SH-SY5Y (cell line): ENCODE measurements at regions not wholly inside any gene's neighbourhood (a gene's known extent, or its start where the extent isn't known, plus 50 kb on each side); places are given as distances from the start of the nearest gene placed in this dataset.

Experiments
- GATA2 ChIP-seq: IDR thresholded peaks from 2 replicates; pipeline ENCODE4 v1.6.1; 2011; ENCODE audit warnings: mild to moderate bottlenecking, low read depth, low read length
- GATA3 ChIP-seq: IDR thresholded peaks from 2 replicates; pipeline ENCODE4 v1.6.1; 2011; ENCODE audit warnings: low read depth, mild to moderate bottlenecking, low read length, moderate library complexity

DNA sequence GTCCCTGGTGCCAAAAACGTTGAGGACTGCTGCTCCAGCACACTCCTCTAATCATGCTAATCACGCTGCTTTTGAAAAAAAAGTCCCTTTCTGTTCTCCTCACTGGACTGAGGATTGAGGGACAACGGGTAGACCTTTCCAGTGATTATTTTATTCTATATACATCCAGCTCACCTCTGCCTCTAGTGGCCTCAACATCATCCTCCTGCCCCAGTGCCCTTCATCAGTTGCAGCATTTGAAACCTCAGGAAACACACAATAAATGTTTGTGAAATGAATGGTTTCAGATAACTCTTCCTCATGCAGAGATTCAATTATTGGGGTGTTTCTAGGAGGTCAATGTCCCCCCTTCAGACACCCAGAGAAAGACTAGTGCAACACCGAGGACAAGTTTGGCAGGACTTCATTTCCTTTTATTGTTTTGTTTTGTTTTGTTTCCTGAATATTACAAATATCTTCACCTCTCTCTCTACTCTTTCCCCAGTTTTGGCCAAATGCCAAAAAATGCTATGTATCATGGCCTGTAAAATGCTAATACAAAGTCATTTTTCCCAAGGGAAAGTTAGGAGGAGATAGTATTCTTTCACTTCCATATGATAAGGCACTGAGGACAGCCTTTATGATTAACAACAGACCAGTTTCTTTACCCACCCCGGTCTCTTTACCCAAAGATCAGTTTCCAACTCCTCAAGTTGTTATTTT lies 460.1 kb upstream of the SLIT2 start:
- TF ChIP-seq GATA3 (no peak), GATA2 (no peak)

DNA sequence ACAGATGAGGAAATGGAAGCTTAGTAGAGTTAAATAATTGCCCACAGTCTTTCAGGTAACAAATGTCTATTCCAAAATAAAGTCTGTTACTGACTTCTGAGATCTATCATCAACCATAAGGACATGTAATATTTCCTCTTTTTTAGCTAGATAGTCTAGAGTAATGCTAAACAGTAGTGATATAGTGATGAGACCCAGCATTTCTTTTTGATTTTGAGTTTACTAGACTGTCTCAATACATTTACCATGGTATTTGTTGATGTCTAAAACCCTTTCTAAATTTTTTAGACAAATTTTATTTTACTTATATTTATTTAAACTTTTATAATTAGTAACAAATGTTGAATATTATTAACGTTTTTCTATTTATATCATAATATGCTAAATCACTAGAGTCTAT lies 465.1 kb upstream of the SLIT2 start:
- TF ChIP-seq GATA2 (no peak), GATA3 (no peak)

DNA sequence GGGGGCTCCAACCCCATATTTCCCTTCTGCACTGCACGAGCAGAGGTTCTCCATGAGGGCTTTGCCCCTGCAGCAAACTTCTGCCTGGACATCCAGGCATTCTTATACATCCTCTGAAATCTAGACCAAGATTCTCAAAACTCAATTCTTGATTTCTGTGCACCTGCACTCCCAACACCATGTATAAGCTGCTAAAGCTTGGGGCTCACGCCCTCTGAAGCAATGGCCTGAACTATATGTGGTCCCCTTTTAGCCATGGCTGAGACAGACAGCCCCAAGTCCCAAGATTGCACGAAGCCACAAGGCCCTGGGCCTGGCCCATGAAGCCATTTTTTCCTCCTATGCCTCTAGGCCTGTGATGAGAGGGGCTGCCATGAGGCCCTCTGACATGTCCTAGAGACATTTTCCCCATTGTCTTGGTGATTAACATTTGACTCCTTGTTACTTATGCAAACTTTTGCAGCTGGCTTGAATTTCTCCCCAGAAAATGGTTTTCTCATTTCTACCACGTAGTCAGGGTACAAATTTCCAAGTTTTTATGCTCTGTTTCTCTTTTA lies 468.0 kb upstream of the SLIT2 start:
- TF ChIP-seq GATA3 (no peak), GATA2 (no peak)

DNA sequence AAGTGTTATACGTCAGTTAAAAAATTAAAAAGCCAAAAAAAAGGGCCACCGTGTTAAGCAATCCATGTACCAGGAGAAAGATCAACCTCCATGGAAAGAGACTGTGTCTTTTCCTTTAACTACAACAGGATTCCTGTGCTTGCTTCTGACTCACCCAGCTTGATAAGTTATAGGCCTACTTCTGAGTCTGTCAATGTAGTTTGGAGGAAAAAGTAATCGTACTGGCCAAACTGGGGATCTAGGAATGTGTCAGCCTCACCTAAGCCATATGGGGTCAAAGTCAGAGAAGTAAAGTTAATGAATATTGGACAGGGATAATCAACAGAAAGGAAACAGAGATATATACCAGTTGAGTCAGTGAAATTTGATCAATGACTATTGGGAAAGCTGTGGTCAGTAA lies 470.8 kb upstream of the SLIT2 start:
- TF ChIP-seq GATA3: no peak
- TF ChIP-seq GATA2: no peak

DNA sequence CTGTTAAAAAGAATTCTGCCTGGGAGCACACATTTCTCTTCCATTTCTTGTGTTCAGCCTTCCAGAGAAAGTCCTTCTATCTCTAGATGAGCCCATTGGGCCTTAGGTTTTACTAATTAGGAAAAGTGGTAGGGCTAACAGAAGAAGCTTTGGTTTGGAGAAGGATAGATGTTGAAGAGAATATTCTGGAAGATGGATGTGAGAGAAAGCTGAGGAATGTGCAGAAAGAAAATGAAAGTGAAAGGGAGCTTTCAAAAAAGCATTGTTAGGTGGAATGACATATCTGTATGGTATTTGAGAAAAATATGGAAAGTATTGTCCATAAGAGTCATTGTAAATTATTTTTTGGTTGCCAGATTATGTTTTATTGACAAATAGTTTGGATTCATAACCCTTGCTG lies 474.8 kb upstream of the SLIT2 start:
- no peak for TF ChIP-seq GATA3
- TF ChIP-seq GATA2: no peak

DNA sequence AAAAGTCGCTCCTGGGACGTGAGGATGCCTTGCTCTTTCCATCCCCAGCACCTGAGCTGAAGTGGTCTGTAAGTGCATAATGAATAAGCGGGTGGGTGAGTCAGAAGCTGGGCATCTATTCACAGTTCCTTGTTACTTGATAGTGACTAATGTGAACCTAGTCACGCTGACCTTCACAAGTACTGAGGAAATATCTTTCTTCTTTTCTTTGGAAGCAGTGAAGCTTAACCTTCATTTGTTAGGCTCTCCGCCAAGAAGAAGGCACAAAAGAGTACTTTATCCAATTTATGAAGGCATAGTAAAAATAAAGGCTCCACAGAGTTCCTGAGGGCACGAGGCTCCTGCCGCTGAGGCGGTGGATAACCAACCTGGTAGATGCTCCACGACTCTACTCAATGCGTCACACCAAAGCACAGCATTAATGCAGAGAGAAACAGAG lies 475.7 kb upstream of the SLIT2 start:
- TF ChIP-seq GATA3 (no peak), GATA2 (no peak)

DNA sequence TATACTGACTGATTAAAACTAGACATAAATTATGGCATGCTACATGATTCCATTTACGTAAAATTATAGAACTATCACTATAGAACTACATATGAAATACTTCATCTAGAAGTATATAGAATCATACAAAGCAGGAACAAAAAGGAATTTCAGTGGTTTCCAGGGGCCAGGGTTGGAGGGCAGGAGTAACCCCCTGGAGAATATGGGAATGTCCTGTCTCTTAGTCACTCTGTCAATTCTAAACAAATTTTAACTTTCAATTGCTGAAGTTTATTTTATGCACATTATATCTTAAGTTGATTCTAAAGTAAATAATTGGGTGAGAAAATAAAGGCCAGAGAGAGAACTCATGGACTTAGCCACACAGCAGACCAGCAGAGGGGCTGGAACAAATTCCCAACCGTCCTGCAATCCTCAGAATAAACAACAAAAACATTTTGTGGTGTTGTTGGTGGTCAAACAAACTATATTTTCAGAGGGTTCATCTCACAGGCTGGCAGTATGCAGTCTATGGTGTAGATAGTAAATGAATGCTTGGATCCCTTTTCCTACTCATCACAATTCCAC lies 476.9 kb upstream of the SLIT2 start:
- no peak for TF ChIP-seq GATA2
- no peak for TF ChIP-seq GATA3

DNA sequence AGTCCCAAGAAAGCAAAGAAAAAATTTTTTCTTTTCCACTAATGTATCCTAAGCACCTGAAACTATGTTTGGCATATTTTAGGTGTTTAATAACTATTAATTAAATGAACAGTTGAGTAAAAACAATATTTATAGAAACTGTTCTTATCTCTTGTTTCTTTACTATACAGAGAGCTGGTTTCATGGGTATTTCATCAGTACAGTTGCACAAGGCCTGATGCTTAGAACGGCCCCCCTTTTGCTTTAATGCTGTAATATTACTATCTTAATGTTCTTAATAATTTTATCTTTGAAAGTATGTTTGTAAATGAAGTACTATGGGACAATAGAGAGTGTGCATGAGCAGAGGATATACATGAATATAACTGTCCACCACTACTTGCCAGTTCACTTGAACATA lies 479.1 kb upstream of the SLIT2 start:
- TF ChIP-seq GATA3 (no peak), GATA2 (no peak)

DNA sequence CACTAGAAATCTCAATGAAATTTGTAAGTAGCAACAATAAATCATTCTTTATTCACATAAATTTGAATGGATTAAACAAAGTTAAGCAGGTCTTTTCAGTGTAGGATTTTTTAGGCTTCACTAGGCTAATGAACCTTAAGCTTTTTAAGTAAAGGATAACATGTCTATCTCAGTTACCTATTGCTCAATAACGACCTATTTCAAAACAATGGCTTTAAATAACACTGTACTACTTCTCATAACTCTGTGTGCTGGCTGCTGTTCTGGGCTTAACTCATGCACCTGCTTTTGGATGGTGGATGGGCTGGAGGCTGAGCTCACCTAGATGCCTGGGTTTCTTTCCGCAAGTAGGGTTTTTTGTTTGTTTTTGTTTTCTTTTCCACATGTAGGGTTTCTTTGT lies 495.0 kb upstream of the SLIT2 start:
- no peak for TF ChIP-seq GATA2
- no peak for TF ChIP-seq GATA3

DNA sequence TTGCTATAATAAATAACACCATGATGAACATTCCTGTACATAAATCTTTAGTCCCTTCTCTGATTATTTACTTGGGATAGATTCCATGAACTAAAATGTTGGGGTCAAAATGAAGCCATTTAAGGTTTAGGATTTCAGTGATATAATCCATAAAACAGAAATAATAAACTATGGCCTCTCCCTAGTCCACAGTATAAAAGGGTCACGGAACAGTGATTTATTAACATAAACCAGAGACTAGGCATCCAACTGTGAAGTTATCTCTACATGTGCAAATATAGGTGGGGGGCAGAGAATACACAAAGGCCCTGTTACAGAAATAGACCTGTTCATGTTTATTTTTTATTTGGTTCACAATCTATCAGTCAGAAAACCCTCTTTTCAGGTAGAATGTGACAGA lies 499.1 kb upstream of the SLIT2 start:
- TF ChIP-seq GATA2 (no peak), GATA3 (no peak)

DNA sequence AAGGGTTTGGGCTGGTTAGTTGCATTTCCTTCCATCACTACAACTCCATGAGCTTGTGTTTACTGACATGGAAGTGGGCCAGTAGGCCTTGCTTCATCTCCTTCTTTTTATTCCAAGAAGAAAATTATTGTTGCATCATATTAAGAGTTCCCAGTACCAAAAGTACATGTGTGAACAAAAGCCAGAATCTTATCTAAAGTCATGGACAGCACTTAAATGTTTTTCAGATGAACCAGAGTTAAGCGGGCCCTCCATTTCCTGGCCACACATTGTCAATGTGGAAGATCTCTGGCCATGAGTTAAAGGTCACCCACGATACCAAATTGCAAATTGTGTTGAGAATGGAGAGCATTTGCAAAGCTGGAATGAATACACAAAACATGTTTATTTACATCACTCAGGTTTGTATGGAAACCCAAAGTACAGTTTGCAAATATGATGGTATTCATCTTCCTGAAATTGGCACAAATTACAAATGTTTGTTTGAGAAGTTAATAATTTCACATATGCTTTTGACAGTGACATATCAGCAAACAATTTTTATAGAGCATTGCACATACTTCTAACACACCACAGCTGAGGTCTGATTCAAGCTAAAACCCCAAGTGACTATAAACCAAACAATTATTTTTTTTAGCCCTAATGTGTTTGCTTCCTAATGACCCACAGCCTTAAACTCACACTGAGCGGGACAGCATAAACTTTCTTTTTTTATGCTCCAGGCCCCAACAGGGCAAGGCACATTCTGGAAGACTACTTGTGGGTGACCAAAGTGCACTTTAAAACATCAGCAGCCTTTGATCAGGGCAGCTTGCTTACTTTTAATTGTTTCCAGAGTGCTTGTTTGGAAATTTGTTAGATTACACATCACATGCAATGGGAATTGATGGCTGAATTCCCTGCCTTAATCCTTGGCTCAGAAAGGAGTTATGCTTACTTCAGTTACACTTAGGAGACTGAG lies 502.9 kb upstream of the SLIT2 start:
- no peak for TF ChIP-seq GATA2
- TF ChIP-seq GATA3: no peak

DNA sequence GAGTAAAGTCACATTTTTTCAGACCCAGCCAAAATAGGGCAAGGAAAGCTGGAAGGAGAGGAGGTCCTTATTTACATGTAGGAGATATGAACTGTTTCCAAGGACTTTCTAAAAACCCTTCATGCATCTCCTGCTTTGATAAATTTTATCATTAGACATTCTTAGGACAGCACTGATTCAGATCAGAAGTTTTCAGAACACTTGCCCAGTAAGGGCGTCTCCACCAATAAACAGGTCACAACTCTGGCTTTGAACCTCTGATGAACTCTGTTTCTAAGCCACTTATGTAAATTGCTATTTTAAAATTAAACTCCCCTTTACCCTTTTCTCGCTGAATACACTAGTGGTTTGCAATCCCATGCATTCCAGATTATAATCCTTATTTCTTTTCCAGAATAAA lies 505.3 kb upstream of the SLIT2 start:
- TF ChIP-seq GATA3: no peak
- no peak for TF ChIP-seq GATA2

DNA sequence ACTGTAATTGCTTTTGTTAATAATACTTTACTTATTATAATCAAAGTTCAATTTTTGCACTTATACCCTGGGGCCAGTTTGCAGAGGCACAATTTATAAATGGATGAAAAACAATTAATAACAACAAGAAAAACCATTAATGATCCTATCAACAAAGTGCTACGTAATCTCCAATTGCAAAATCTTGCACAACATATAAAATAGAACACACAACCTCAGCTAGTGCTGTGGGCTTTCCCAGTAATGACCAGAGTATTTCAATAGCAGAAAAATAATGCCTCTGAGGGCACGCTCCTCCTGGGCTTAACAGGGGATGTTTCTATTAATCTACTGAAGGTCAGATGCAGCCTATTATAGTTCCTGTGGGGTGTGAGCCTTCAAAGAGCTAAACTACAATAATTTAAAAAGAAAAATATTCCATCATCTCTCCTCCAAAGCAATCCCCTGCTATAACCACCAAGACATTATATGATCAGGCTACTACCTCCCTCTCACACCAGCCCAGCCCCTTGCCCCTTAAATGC lies 508.5 kb upstream of the SLIT2 start:
- TF ChIP-seq GATA2 (no peak), GATA3 (no peak)

DNA sequence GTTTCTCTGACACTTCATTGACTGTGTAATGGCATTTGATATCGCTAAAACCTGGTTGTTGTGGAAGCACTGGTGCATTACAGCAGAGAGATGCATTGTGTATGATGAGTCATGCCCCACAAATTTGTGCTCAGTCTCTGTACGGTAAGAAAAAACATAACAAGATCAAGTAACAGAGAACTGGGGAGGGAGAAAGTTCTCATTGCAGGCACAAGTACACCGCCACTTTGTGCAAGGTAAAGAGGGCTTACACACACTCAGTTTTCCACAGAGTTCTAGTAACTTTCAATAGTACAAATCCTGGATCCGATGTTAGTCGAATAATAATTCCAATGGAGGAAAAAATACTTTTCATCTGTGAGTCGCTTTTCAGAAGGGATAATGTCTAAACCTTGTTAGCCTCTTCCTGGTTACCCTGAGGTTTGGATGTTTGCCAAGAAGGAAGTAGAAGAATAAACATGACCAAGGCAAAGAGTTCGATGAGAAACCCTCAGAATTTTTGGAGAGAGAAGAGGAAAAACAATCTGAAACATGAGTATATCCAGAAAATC lies 512.5 kb upstream of the SLIT2 start:
- TF ChIP-seq GATA2: no peak
- no peak for TF ChIP-seq GATA3

DNA sequence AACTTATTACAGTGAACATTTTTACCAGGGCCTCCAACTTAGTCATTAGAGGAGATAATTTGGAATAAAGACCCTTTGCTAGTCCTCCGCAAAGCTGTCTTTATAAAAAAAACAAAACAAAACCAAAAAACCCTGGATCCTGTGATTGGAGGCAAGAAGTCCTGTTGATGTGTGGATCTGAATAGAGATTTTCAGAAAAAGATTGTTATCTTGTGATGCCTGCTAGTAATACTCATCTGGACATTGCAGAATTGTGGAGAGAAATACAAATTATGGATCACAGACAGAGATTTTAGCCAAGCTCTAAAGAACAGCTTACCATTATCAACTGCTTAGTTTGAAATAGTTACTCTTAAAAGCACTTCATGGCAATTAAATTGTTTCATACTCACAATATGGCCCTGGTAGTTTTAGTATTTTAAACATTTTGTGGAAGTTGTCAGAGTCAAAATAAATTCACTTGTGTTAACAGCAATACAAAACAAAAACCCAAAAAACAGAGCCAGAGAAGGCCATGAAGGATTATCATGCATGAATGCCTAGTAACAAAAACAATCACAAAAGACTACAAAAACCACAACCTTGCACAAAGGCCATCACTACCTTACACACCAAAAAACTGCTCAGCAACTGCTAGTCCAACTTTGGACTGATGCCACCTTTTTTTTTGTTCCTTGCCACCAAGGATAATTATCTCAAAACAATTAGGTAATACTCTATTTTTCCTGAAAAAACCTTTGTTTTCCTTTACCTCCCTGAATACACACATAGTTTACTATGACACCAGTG lies 514.5 kb upstream of the SLIT2 start:
- TF ChIP-seq GATA2 (peak; percentile 62; the same call in 1 of the 2 replicates), GATA3 (peak; percentile 76)
